Sigmoid colon (tissue), 6 donors: ENCODE measurements at regions not wholly inside any gene's neighbourhood (a gene's known extent, or its start where the extent isn't known, plus 50 kb on each side); places are given as distances from the start of the nearest gene placed in this dataset.
A peak's percentile ranks its signal among the peaks of the same experiment; 100 is the strongest.

Experiments used
- DNase-seq: peaks from one replicate; pipeline ENCODE4 v3.0.0-alpha.2; 2019
- H3K27ac ChIP-seq, 4 donors: fragments of 200-600 bp; sonication (generic); one replicate each; pipeline ENCODE4 v1.5.1; 2016 to 2019; ENCODE audit warnings: mild to moderate bottlenecking in 1 of 4
- H3K27me3 ChIP-seq, 3 donors: fragments of 200-600 bp; sonication (generic); one replicate each; pipeline ENCODE4 v1.5.1; 2019; ENCODE audit warnings: mild to moderate bottlenecking in 1 of 3
- H3K36me3 ChIP-seq, 4 donors: fragments of 200-600 bp; sonication (generic); one replicate each; pipeline ENCODE4 v1.5.1; 2016 to 2019
- H3K4me1 ChIP-seq, 4 donors: fragments of 200-600 bp; sonication (generic); one replicate each; pipeline ENCODE4 v1.5.1; 2017 to 2019
- H3K4me3 ChIP-seq, 4 donors: fragments of 200-600 bp; sonication (generic); one replicate each; pipeline ENCODE4 v1.5.1; 2017 to 2019; ENCODE audit warnings: mild to moderate bottlenecking in 2 of 4, moderate library complexity in 1 of 4
- H3K9me3 ChIP-seq, 4 donors: fragments of 200-600 bp in 3 of 4; sonication (generic) in 3 of 4; one replicate each; pipeline versions ENCODE4 v1.5.1 to v1.6.1; 2013 to 2019
- EP300 ChIP-seq, 4 donors: sonication (generic); formaldehyde crosslinking; IDR thresholded peaks; one replicate each; pipeline ENCODE4 v1.6.1; 2017; ENCODE audit warnings: antibody characterized with exemption in 4 of 4
- POLR2A ChIP-seq, 2 donors: fragments of 450-650 bp; IDR thresholded peaks; one replicate each; pipeline ENCODE4 v1.6.1; 2016; ENCODE audit warnings: antibody characterized with exemption in 2 of 2, mild to moderate bottlenecking in 2 of 2, moderate library complexity in 2 of 2
- POLR2AphosphoS5 ChIP-seq, 4 donors: sonication (generic); formaldehyde crosslinking; IDR thresholded peaks; one replicate each; pipeline ENCODE4 v1.6.1; 2017; ENCODE audit warnings: antibody characterized with exemption in 4 of 4
- WGBS, 2 donors: extraction: QIAGEN DNeasy Blood & Tissue Kit; methylation state at CpG; one replicate each; pipeline ENCODE4 v1.1.7; 2013; 5-methylcytosine and 5-hydroxymethylcytosine counted together
- intact Hi-C: fragments of 100-400 bp; cut with DNase I; formaldehyde crosslinking; loops from one replicate; pipeline ENCODE4 v1.15.1; 2023
- TF ChIP-seq, protein P1 (sequence below), 4 experiments: fragments of 450-650 bp in 3 of 4; fragments of 200-600 bp in 1 of 4; IDR thresholded peaks; one replicate each; pipeline ENCODE4 v1.5.1; 2016 to 2019; ENCODE audit warnings: antibody characterized with exemption in 4 of 4, mild to moderate bottlenecking in 3 of 4, moderate library complexity in 2 of 4
- donor health status: healthy with polysubstance abuse.
- donor health status: healthy.

DNA sequence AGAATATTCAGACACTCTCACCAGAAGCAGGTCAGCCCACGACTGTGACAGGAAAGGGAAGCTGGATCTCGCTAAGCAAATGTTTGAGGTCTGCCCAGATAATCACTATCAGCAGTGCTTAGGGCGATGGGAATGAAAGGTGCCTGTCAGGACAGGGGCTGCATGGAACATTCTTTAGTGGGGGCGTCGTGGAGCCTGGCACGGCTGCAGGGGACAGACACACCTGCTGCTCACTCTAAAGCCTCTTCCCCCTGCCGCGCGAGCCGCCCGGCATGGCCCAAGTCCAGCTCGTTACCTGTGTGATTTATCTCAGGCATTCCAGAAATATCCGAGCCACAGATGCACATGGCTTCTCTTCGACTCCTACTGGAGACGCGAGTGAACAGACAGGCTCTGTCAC is 235.5 kb downstream of the GLRX3 start:
- intact Hi-C loops: no loop called here
- Histone ChIP-seq H3K27me3 (no peaks in the 10 kb centered on the region), H3K9me3 (no peaks in the 10 kb centered on the region), H3K27ac (no peak overlapping the region), H3K4me1 (no peaks in the 10 kb centered on the region), H3K36me3 (no peaks in the 10 kb centered on the region), H3K4me3 (no peak overlapping the region)
- peak; percentile 50 for DNase-seq
- WGBS, 2 donors: 46 to 62% methylated on average over 16 of the region's 16 CpGs
- no peak for TF ChIP-seq POLR2A (IDR thresholded peaks at IDR 0.05)
- no peak for TF ChIP-seq POLR2AphosphoS5 (IDR thresholded peaks at IDR 0.05)
- TF ChIP-seq, protein P1, sequence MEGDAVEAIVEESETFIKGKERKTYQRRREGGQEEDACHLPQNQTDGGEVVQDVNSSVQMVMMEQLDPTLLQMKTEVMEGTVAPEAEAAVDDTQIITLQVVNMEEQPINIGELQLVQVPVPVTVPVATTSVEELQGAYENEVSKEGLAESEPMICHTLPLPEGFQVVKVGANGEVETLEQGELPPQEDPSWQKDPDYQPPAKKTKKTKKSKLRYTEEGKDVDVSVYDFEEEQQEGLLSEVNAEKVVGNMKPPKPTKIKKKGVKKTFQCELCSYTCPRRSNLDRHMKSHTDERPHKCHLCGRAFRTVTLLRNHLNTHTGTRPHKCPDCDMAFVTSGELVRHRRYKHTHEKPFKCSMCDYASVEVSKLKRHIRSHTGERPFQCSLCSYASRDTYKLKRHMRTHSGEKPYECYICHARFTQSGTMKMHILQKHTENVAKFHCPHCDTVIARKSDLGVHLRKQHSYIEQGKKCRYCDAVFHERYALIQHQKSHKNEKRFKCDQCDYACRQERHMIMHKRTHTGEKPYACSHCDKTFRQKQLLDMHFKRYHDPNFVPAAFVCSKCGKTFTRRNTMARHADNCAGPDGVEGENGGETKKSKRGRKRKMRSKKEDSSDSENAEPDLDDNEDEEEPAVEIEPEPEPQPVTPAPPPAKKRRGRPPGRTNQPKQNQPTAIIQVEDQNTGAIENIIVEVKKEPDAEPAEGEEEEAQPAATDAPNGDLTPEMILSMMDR (IDR thresholded peaks at IDR 0.05): no peak
- no peak for TF ChIP-seq EP300 (IDR thresholded peaks at IDR 0.05)

DNA sequence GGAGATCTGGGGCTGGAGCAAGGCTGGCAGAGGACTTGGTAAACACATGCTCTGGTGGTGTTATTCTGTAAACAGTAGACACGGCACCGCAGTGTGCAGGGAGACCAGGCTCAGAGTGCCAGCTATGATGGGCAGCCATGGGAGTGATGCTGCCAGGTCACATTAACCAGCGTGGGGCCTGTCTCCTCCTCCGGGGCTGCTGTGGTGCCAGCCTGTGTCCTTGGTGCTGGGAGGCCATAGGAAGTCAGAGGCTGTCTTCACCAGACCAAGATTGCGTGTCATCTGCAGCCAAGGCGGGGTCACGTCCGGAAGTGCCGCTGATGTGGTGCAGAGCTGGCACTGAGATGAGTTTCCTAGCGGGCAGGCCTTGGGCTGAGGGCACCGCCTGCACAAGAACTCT is 236.0 kb downstream of the GLRX3 start:
- peak; percentile 42 for DNase-seq
- Histone ChIP-seq H3K27me3 (no peaks in the 10 kb centered on the region), H3K27ac (no peak overlapping the region), H3K4me1 (no peaks in the 10 kb centered on the region), H3K9me3 (no peaks in the 10 kb centered on the region), H3K4me3 (no peak overlapping the region), H3K36me3 (no peaks in the 10 kb centered on the region)
- TF ChIP-seq EP300 (IDR thresholded peaks at IDR 0.05) (no peak), POLR2AphosphoS5 (IDR thresholded peaks at IDR 0.05) (no peak), POLR2A (IDR thresholded peaks at IDR 0.05) (no peak)
- TF ChIP-seq, protein P1 (IDR thresholded peaks at IDR 0.05): no peak
- 88 to 89% methylated on average over 11 of the region's 11 CpGs for WGBS, 2 donors
- intact Hi-C loops: no loop called here

DNA sequence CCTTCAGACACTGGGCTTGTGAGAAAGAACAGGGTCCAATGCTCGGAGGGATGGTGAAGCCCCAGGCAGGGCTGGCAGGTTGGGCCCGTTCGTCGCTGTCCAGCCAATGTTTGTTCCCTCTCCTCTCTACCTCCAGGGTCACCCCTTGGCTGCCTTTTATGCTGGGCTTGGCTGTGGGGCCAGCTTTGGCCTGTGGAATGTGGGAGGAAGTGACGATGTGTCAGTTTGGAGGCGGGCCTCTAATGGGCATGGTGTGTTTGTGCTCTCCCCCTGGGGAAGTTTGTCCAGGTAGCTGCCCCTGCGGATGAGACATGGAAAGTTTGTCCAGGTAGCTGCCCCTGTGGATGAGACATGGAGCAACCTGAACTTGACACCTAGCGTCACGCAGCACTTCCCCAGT is 236.7 kb downstream of the GLRX3 start:
- Histone ChIP-seq H3K36me3 (no peaks in the 10 kb centered on the region), H3K27ac (no peak overlapping the region), H3K4me3 (no peak overlapping the region), H3K4me1 (no peaks in the 10 kb centered on the region), H3K9me3 (no peaks in the 10 kb centered on the region), H3K27me3 (no peaks in the 10 kb centered on the region)
- intact Hi-C loops: no loop called here
- 82 to 83% methylated on average over 9 of the region's 9 CpGs for WGBS, 2 donors
- TF ChIP-seq, protein P1 (IDR thresholded peaks at IDR 0.05): no peak
- TF ChIP-seq POLR2A (IDR thresholded peaks at IDR 0.05): no peak
- TF ChIP-seq EP300 (IDR thresholded peaks at IDR 0.05): no peak
- DNase-seq: peak; percentile 32

DNA sequence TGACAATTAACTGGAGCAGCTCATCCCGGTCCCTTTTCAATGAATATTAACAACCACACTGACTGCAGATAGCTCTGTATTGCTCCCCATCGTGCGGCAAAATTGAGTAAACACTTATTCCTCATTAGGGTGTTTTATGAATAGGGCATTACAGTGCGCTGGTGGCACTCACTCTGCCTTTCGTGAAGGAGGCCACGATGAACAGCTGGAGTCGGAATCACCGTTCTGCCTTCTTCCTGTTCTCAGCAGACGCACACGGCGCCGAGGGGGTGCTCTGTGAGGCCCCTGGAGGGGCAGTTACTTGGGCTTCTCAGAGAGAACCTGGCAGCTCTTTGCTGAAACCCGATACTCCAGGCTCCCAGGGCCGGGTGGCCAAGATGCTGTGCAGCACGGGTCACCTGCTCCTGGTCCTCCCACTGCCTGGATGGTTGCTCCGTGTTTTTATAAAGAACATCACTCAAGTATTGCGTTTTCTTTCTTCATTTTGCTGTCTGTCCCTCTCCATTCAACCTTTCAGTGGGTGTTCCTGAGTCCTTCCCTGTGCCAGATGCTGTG is 241.9 kb downstream of the GLRX3 start:
- DNase-seq: peak; percentile 18
- TF ChIP-seq, protein P1 (IDR thresholded peaks at IDR 0.05): no peak
- no peak for TF ChIP-seq POLR2A (IDR thresholded peaks at IDR 0.05)
- no peak for TF ChIP-seq POLR2AphosphoS5 (IDR thresholded peaks at IDR 0.05)
- no peak for TF ChIP-seq EP300 (IDR thresholded peaks at IDR 0.05)
- Histone ChIP-seq H3K9me3 (no peaks in the 10 kb centered on the region), H3K36me3 (no peaks in the 10 kb centered on the region), H3K4me1 (no peaks in the 10 kb centered on the region), H3K4me3 (no peak overlapping the region), H3K27ac (no peak overlapping the region), H3K27me3 (peaks cover 0 to 3% (median 0%) of the 10 kb centered on the region in 3 donors)
- WGBS, 2 donors: 63 to 68% methylated on average over 17 of the region's 17 CpGs
- intact Hi-C loops: no loop called here
